GOT3 (cell line): ENCODE measurements at regions not wholly inside any gene's neighbourhood (a gene's known extent, or its start where the extent isn't known, plus 50 kb on each side); places are given as distances from the start of the nearest gene placed in this dataset.
"Not testable (repeated sequence)": the region's sequence is repeated elsewhere in the genome, so short reads cannot be mapped to it uniquely, and the experiment has no call there.

Source experiments
- DNase-seq: peaks from one replicate; lab custom pipeline; 2025; ENCODE audit warnings: mixed read lengths; lab: John Stamatoyannopoulos, UW

GRCh38 chr13:105692769-105693168 is 842.7 kb downstream of the EFNB2 start:
- no peak for DNase-seq

- DNase-seq = no peak
Measured at GRCh38 chr13:105684216-105684615, 851.2 kb downstream of the EFNB2 start.

- no peak for DNase-seq
Measured at GRCh38 chr13:105679838-105680237, 855.6 kb downstream of the EFNB2 start.

DNA sequence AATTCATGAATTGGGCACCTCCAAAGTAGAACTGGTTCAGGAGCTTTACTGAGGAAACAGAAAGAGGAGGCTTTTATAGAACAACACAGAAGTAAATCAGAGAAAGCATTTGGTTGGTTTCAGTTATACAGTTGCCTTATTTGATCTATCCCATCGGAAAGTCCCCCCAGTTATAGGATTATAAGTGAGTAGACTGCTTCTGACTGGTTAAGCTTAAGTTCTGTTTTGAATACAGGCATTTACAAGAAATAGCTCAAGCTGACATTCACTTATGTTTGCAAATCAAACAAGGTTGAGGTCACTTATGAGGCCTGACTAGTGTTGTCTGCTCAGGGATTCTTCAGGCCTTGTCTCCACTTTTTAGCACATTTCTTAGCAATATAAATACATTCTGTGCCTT is 857.4 kb downstream of the EFNB2 start:
- DNase-seq = no peak

- no peak for DNase-seq
Measured at GRCh38 chr13:105672881-105673280, 862.6 kb downstream of the EFNB2 start.

DNA sequence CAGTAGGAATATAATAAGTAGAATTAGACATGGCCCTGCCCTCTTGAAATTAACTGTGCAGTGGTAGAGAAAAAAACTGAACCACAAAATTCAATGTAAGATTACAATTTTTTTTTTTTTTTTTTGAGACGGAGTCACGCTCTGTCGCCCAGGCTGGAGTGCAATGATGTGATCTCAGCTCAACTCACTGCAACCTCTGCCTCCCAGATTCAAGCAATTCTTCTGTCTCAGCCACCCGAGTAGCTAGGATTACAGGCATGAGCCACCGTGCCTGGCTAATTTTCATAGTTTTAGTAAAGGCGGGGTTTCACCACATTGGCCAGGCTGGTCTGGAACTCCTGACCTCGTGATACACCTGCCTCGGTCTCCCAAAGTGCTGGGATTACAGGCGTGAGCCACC is 864.3 kb downstream of the EFNB2 start:
- DNase-seq = not testable (repeated sequence)

DNA sequence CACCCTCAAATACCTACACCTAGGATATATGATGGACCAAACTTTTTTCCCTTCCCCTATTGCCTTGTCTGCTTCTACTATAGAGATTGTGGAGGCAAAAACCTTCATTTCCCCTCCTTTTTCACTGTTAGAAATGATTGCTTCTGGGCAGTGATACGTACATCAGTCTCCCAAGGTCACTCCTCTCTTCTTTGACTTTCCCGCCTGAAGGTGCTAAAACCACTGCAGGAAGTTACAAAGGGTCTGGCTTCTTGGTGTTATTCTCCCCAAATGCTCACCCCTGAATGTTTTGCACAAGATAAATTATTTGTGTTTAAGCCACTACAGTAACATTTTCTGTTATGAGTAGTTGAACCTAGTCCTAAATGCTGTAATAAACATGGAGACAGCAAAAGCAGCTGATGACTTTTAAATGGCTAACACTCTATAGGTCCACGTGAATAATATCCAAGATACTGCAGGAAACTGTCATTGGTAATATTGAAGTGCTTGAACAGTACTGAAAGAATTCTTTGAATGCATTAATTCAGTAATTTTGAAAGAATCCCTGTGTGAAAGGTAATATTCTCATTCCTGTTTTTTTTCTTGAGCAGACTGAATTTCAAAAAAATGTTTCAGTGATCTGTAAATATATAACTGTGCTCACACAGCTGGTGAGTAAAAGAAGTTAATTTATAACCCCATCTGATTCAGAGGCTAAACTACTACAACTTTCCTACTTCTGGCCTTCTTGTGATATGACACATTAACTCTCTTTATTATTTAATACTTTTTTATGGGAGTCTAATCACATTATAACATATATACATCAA is 865.1 kb downstream of the EFNB2 start:
- DNase-seq = no peak

DNA sequence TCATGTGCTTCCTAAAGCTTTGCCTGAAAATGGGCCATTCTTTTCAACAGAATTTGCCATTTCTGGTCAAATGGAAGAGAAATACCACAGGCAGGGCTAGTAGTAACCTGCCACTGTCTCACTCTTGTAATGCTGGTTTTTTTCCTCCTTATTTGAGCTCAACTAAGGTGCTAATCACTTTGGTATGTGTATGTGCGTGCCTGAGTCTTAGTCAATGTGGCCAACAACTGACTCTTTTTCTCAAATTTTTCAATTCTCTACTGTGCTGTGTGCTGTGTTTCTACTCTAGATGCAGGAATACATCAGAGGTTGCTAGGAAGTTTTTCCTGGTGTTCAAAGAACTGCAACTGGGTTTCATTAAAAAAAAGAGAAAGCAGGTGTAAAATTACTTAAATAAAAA is 870.2 kb downstream of the EFNB2 start:
- DNase-seq = no peak

- DNase-seq = no peak
Measured at GRCh38 chr13:105663182-105663581, 872.3 kb downstream of the EFNB2 start.

DNA sequence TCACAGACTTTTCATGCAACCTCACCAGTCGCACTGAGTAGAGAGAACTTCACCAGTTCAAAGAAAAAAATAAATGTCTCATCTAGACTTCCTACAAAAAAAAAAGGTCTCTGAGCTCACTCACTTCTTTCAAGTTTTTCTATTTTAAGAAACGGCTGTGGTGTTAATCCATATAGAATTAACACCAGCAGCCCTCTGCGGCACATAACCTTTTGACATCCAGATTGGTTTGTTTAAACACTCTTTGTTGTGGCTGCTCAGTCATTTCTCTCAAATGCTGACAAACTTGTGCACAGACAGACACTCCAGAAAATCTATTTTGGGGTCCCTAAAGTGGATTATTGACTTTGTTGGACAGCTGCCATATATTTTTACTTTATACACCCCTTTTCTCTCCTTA is 874.9 kb downstream of the EFNB2 start:
- no peak for DNase-seq

GRCh38 chr13:105658431-105658830 is 877.0 kb downstream of the EFNB2 start:
- DNase-seq = no peak

GRCh38 chr13:105655046-105655445 is 880.4 kb downstream of the EFNB2 start:
- DNase-seq = no peak

GRCh38 chr13:105643966-105644365 is 891.5 kb downstream of the EFNB2 start:
- no peak for DNase-seq

GRCh38 chr13:105642511-105642958 is 892.9 kb downstream of the EFNB2 start:
- DNase-seq = no peak

- no peak for DNase-seq
Measured at GRCh38 chr13:105641121-105641520, 894.3 kb downstream of the EFNB2 start.

DNA sequence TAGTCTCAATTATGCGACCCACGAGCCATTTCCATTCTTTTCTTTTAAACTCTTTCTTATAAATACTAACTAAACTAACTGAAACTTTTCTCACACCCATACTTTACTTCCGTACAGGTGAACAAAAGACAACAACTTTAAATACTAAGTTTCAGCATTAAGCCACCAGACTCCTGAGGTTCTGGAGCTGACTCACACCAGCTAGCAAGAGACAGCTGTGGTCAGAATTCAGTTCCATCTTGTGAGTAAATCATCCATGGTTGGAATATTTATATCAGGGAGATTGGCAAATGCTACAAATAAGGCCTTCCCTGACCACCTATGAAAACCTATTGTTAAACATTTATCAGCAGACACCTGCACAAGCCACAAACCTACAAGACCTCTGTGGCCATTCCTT is 897.0 kb downstream of the EFNB2 start:
- no peak for DNase-seq

GRCh38 chr13:105634059-105634458 is 901.4 kb downstream of the EFNB2 start:
- DNase-seq = no peak

DNA sequence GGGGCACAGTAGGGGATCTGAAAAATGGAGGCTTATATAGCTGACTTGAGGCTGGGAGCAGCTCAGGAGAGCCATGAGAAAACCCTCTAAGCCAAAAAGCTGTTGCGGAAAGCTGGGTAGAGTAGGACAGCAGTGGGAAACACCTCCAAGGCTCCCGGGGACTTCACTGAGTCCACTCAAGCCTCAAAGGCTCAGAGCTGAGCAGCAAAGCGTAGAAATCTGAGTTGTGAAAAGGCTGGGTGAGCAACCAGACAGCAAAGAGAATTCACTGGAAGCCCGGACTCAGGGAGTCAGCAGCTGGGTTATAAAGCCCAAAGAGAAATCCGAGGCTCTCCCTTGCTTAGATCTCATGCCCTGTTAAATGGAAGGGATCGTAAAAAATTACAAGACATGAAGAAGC is 905.0 kb downstream of the EFNB2 start:
- DNase-seq = no peak

GRCh38 chr13:105627270-105627669 is 908.2 kb downstream of the EFNB2 start:
- DNase-seq = no peak

DNA sequence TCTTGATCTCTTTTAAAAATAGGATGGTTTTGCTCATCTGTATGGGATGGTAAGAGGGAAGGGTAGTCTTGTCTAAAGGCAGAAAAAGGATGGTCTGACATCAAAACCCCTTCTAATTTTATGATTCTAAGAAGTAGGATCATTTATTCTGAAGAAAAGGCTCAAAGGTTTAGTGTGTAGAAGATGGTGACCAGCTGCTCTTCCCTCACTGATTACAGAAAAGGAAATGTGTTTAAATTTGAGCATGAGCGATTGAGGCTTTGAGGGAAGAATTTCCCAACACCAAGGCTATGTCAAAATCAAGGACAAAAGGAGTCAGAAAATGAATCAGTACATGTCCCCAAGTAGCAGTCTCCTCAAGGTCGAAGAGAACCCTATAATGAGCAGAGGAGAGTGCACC is 909.8 kb downstream of the EFNB2 start:
- no peak for DNase-seq

DNA sequence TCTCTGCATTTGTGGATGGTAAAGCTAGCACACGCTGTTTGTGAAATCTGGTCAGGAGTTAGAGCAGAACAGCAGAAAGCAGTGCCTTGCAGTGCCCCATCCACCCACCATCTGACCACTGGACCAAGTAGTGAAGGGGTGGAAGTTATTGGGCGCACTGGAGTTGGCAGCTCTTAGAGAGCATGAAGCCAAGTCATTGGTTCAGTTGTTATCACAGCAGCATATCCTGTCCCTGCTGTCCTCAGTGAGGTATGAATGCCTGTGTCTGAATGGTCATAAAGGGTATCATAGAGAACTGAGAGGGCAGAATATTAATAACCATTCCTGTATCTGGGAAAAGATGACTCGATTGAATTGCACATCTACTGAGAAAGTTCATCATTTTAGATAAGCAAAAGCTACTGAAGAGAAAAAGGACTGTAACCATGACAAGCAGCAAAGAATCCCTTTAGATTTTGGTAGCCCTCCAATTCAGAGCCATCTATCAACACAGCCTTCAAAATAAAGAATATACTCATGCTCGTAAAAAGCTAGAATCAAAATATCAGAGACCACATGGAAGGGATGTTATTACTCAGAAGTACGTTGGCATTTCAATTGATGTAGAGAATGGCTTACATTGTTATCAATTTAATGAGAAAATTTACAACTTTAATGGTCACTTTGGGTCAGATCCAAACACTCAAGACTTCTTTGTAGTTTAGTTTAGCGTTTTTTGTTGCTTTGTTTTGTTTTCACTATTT is 919.0 kb downstream of the EFNB2 start:
- no peak for DNase-seq

- DNase-seq = no peak
Measured at GRCh38 chr13:105612541-105612940, 922.9 kb downstream of the EFNB2 start.

DNA sequence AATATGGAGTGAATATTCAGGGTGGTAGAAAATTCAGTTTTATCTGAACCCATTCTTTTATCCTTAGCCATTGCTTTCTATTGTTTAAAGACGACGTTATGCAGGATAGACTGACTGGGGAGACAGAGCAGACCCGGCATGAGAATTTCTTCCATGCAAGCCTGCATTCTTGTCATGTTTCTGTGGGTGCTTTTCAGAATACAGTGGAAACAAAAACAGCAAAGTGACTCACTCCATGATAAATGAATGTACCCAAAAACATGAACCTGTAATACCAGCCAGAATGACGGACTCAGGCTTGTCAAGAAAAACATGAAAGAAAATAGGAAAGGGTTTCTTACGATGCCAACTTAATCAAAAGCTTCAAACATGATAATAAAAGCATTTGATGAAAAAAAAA is 924.0 kb downstream of the EFNB2 start:
- no peak for DNase-seq
